IPS-20b (cell line): ENCODE measurements at regions not wholly inside any gene's neighbourhood (a gene's known extent, or its start where the extent isn't known, plus 50 kb on each side); places are given as distances from the start of the nearest gene placed in this dataset.

Experiments
- H3K27ac ChIP-seq: one replicate; pipeline ENCODE4 v1.5.1; 2013; ENCODE audit warnings: low read length
- H3K27me3 ChIP-seq: 2 replicates; pipeline ENCODE4 v1.6.1; 2013; ENCODE audit warnings: mild to moderate bottlenecking, low read length, inconsistent platforms; ENCODE audit not compliant: insufficient read depth
- H3K36me3 ChIP-seq: 2 replicates; pipeline ENCODE4 v1.6.1; 2013; ENCODE audit warnings: low read depth, mild to moderate bottlenecking, inconsistent platforms, low read length, moderate library complexity; ENCODE audit not compliant: insufficient read depth
- H3K4me1 ChIP-seq: 2 replicates; pipeline ENCODE4 v1.6.1; 2013; ENCODE audit warnings: mild to moderate bottlenecking, control low read depth, inconsistent platforms, low read length, moderate library complexity; ENCODE audit not compliant: insufficient read depth
- H3K4me3 ChIP-seq: 2 replicates; pipeline ENCODE4 v1.5.1; 2013; ENCODE audit warnings: mild to moderate bottlenecking, low read length, inconsistent platforms
- H3K9ac ChIP-seq: 2 replicates; pipeline ENCODE4 v1.6.1; 2013; ENCODE audit warnings: low read depth, mild to moderate bottlenecking, inconsistent platforms, low read length, moderate library complexity
- H3K9me3 ChIP-seq: 2 replicates; pipeline ENCODE4 v1.6.1; 2013; ENCODE audit warnings: mild to moderate bottlenecking, low read depth, low read length, inconsistent platforms; ENCODE audit not compliant: insufficient read depth

DNA sequence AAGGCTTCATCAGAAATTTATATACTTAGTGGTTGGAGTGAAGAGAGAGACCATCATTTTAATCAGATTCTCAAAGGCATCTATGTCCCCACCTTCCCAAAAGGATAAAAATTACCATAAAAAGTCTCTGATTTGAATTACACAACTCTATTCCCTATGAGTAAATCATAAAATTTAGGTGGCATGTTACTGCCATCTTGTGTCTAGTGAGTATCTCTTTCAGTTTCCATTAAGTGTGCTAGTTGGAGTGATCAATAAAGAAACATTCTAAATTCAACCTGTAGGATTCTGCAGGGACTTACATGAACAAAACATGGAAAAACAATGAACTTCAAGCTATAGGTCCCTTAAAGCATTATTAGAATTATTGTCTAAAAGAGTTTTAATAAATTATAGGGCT, 655.4 kb downstream of the LTN1 start:
- no peaks in the 10 kb centered on the region for H3K4me1 ChIP-seq
- no peak overlapping the region for H3K27ac ChIP-seq
- no peak overlapping the region for H3K4me3 ChIP-seq
- H3K36me3 ChIP-seq = no peaks in the 10 kb centered on the region
- no peak overlapping the region for H3K9ac ChIP-seq
- H3K27me3 ChIP-seq = no peaks in the 10 kb centered on the region
- H3K9me3 ChIP-seq = no peaks in the 10 kb centered on the region

DNA sequence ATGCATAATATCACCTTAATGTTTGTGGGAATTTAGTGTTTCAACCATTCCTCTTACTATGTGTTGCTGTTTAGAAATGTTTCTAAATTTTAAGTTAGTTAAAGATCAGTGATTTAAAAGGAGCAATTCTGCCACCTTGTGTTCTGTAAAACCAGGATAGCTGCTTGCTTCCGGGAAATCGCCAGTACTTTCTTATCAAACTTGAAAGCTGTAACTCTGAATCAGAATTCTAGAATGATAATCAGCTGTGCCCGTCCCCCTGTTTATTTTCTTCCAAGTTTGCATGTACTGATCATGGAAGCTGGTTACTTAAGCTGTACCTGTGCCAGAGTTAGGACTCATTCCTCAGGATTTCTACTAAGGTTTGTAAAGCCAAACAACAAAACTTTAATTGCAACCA, 656.4 kb downstream of the LTN1 start:
- Histone ChIP-seq H3K4me3 (no peak overlapping the region), H3K9me3 (no peaks in the 10 kb centered on the region), H3K36me3 (no peaks in the 10 kb centered on the region), H3K4me1 (no peaks in the 10 kb centered on the region), H3K27ac (no peak overlapping the region), H3K9ac (no peak overlapping the region), H3K27me3 (no peaks in the 10 kb centered on the region)

DNA sequence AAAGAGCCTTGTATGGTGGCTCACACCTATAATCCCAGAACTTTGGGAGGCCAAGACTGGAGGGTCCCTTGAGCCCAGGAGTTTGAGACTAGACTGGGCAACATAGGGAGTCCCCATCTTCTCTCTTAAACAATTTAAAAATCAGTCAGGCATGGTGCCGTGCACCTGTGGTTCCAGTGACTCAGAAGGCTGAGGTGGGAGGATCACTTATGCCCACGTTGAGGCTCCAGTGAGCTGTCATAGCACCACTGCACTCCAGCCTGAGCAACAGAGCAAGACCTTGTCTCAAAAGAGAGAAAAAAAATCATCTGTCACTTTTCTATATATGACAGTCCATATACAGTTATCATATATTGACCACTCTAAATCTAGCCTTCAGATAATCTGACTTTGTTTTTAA, 658.3 kb downstream of the LTN1 start:
- no peaks in the 10 kb centered on the region for H3K27me3 ChIP-seq
- no peaks in the 10 kb centered on the region for H3K36me3 ChIP-seq
- H3K27ac ChIP-seq = no peak overlapping the region
- H3K9me3 ChIP-seq = peaks cover 7% of the 10 kb centered on the region
- no peak overlapping the region for H3K4me3 ChIP-seq
- H3K4me1 ChIP-seq = no peaks in the 10 kb centered on the region
- no peak overlapping the region for H3K9ac ChIP-seq

DNA sequence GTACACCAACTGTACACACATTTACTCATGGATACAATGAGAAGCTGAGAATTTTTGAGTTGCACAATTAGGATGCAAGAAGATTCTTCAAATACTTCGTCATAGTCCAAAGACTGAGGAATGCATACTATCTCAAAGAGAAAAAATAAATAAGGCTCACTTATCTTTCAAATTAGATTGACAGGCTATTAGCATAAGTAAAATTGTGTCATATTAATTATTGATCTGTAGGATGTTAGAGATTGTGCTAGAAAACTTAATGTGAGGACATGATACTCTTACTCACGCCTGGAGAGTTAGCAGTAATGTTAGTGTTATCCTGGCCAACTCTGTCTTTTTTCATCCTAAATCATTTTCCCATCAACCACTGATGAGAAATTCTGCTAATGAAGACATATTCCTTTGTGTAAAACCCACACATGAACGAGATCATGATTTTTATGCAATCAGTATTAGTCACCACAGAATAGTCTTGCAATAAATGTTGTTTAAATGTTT, 659.0 kb downstream of the LTN1 start:
- Histone ChIP-seq H3K36me3 (no peaks in the 10 kb centered on the region), H3K4me3 (no peak overlapping the region), H3K27ac (no peak overlapping the region), H3K4me1 (no peaks in the 10 kb centered on the region), H3K27me3 (no peaks in the 10 kb centered on the region), H3K9ac (no peak overlapping the region), H3K9me3 (peaks cover 11% of the 10 kb centered on the region)

DNA sequence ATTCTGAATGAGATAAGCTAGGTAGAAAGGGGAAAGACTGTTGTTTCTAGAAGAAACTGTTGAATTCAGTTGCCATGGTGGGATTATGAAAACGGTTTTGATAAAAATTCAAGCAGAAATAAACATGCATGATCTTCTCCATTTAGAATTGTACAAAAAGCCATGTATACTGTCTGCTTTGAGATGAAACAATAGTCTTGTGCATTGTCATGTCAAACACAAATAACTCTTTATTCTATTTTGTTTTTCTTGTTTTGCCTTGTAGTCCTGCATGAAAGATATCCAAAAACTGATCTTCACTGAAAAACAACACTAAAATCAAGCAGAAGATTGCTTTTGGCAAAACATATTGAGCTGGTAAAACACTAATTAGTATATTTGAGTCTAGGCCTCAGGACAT, 659.9 kb downstream of the LTN1 start:
- H3K36me3 ChIP-seq = 0 out of 2 replicates have a peak, but pooled peaks cover 6% of the 10 kb centered on the region
- H3K27me3 ChIP-seq = no peaks in the 10 kb centered on the region
- H3K9me3 ChIP-seq = peaks cover 19% of the 10 kb centered on the region
- H3K4me1 ChIP-seq = no peaks in the 10 kb centered on the region
- no peak overlapping the region for H3K4me3 ChIP-seq
- no peak overlapping the region for H3K9ac ChIP-seq
- H3K27ac ChIP-seq = no peak overlapping the region

DNA sequence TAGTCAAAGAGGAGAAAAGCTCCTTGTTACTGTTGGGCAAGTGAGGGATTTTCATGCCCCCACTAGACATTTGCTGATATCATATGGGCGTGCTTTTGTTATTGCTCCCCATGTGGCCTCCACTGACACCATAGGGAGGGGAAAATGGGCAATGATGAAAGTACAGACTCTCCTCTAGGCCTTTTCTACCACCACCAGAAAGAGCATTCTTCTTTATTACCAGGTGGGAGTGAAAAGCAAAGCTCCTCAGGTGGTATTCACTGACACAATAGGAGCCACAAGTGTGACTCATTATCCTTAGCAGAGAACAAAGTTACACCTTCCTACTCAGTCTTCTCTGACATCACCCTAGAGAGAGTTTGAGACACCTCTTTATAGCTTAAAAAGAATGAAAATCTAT, 667.1 kb downstream of the LTN1 start:
- peaks cover 25% of the 10 kb centered on the region for H3K4me1 ChIP-seq
- H3K9ac ChIP-seq = no peak overlapping the region
- peaks cover 19% of the 10 kb centered on the region for H3K9me3 ChIP-seq
- H3K27me3 ChIP-seq = no peaks in the 10 kb centered on the region
- no peak overlapping the region for H3K27ac ChIP-seq
- H3K36me3 ChIP-seq = 0 out of 2 replicates have a peak, but pooled peaks cover 7% of the 10 kb centered on the region
- H3K4me3 ChIP-seq = peak overlapping the region; percentile 38; the same call in 1 of the 2 replicates

DNA sequence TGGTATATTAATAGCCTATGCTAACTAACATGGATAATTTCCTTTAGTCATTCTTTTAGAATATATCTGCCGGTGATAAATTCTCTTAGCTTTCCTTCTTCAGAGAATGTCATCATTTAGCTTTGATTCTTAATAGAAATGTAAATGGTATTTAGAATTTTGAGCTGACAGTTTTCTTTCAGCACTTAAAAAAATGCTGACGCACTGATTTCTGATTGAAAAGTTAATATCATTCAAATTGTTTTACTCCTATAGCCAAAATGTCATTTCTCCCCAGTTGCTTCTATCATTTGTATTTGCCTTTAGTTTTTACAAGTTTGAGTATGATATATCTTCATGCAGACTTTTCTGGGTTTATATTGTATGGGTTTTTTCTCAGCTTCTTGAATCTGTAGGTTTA, 668.0 kb downstream of the LTN1 start:
- no peaks in the 10 kb centered on the region for H3K27me3 ChIP-seq
- no peak overlapping the region for H3K4me3 ChIP-seq
- peaks cover 14% of the 10 kb centered on the region for H3K9me3 ChIP-seq
- H3K9ac ChIP-seq = no peak overlapping the region
- no peak overlapping the region for H3K27ac ChIP-seq
- 0 out of 2 replicates have a peak, but pooled peaks cover 7% of the 10 kb centered on the region for H3K36me3 ChIP-seq
- peaks cover 25% of the 10 kb centered on the region for H3K4me1 ChIP-seq

DNA sequence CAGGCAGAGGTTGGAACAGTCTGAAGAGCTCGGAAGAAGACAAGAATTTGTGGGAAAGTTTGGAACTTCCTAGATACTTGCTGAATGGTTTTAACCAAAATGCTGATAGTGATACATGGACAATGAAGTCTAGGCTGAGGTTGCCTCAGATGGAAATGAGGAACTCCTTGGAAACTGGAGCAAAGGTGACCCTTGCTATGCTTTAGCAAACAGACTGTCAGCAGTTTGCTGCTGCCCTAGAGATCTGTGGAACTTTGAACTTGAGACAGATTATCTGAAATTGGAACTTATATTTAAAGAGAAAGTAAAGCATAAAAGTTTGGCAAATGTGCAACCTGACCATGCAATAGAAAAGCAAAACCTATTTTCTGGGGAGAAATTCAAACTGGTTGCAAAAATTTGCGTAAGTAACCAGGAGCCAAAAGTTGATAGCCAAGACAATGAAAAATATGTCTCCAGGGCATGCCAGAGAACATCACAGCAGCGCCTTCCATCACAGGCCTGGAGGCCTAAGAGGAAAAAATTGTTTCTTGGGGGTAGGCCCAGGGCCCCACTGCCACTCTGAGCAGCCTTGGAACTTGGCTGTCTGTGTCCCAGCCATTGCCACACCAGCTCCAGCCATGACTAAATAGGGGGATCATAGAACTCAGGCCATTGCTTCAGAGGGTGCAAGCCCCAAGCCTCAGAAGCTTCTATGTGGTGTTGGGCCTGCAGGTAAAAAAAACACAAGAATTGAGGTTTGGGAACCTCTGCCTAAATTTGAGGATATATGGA, 675.3 kb downstream of the LTN1 start:
- Histone ChIP-seq H3K9me3 (no peaks in the 10 kb centered on the region), H3K27ac (no peak overlapping the region), H3K9ac (no peak overlapping the region), H3K27me3 (no peaks in the 10 kb centered on the region), H3K4me1 (no peaks in the 10 kb centered on the region), H3K36me3 (no peaks in the 10 kb centered on the region), H3K4me3 (no peak overlapping the region)

DNA sequence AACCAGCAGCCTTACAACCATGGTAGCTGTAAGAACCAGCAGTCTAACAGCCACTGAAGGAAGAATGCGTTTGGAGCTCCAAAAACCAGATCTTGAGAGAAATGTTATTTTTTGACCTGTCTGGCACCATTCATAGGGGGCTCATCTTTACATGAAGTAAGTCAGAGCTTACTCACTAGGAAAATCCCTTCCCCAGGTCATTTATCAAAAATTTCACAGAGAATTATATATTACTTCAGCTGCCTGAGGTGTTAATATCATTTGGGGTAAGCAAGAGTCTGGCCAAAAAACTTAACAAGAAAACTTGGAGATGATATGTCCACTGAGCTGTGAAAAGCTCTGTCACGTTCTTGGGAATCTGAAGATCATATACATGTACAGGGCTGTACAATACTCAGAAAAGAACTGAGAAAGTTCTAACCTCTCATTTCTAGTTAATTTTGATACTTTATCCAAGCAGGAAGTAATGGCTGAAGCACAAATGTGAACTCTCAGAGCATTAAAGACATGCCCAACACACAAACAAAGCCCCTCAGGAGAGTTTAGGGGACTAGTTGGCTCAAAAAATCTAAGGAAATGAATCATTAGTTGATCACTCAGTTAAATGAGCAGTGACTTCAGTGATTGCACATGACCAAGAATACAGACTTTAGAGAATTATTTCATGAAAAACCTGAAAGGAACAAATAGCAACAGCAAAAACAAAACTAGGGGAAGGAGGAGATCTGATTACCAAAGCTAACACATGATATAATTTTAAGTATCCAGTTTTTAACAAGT, 681.1 kb downstream of the LTN1 start:
- H3K9ac ChIP-seq = no peak overlapping the region
- no peaks in the 10 kb centered on the region for H3K9me3 ChIP-seq
- H3K4me1 ChIP-seq = 0 out of 2 replicates have a peak, but pooled peaks cover 3% of the 10 kb centered on the region
- no peaks in the 10 kb centered on the region for H3K36me3 ChIP-seq
- H3K27me3 ChIP-seq = no peaks in the 10 kb centered on the region
- H3K4me3 ChIP-seq = no peak overlapping the region
- H3K27ac ChIP-seq = no peak overlapping the region

DNA sequence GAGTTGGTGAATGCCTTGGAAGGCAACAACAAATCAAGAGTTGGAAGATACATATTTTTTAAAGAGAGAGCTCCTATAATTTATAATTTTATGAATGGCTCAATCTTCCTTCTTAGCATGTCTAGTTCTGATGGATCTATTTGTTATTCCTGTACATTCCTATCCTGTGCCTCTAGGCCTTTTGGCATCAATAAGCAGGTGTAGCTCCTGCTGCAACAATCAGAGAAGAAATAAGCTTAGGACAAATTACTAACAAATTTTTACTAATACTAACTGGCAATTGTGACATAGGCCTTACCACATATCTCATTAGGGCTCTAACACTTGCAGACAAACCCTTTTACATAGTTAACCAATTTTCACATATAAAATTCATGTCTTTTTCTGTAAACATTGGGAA, 682.0 kb downstream of the LTN1 start:
- H3K9me3 ChIP-seq = no peaks in the 10 kb centered on the region
- no peaks in the 10 kb centered on the region for H3K27me3 ChIP-seq
- H3K9ac ChIP-seq = no peak overlapping the region

DNA sequence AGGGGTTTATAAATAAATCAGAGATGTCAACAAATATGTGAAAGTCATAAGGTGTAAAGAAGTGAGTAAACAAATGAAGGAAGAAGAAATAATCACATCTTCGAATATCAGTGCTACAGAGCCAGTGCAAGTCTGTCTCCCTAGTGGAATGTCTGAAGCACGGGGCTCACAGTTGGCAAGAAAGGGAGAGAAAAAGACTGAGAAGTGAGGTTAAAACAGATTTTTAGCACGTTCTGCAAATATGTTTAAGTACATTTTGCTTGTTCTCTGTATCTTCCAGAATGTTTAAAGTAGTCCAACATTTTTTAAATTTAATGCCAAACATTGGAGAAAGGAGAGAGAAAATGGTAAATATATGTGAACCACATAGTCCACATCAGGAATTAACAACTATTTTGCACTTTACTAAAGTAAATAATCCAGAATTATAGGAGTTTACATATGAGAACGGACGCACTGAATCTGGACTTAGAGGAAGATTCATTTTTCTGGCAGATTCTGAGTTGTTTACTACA, 682.4 kb downstream of the LTN1 start:
- Histone ChIP-seq H3K36me3 (no peaks in the 10 kb centered on the region), H3K9me3 (no peaks in the 10 kb centered on the region), H3K4me1 (0 out of 2 replicates have a peak, but pooled peaks cover 3% of the 10 kb centered on the region), H3K9ac (no peak overlapping the region), H3K27ac (no peak overlapping the region), H3K27me3 (no peaks in the 10 kb centered on the region), H3K4me3 (no peak overlapping the region)

More for the DNA sequence above, 682.0 kb downstream of the LTN1 start:
- no peaks in the 10 kb centered on the region for H3K36me3 ChIP-seq
- H3K4me3 ChIP-seq = no peak overlapping the region
- no peak overlapping the region for H3K27ac ChIP-seq
- H3K4me1 ChIP-seq = 0 out of 2 replicates have a peak, but pooled peaks cover 3% of the 10 kb centered on the region
